HFF-Myc (cell line): ENCODE measurements at regions not wholly inside any gene's neighbourhood (a gene's known extent, or its start where the extent isn't known, plus 50 kb on each side); places are given as distances from the start of the nearest gene placed in this dataset.
"Not testable (repeated sequence)": the region's sequence is repeated elsewhere in the genome, so short reads cannot be mapped to it uniquely, and the experiment has no call there.

Experiments
- DNase-seq: peaks from one replicate; pipeline ENCODE4 v3.0.0-alpha.2; 2011; ENCODE audit warnings: low read depth; ENCODE audit errors: extremely low read depth
- H3K4me3 ChIP-seq: replicated peaks from 2 replicates; pipeline ENCODE4 v1.5.1; 2011; ENCODE audit warnings: low read depth, mild to moderate bottlenecking, control low read depth, low read length
- TF ChIP-seq, protein P1 (sequence below): IDR thresholded peaks from 2 replicates; pipeline ENCODE4 v1.5.1; 2012; ENCODE audit warnings: mild to moderate bottlenecking, low read depth, low read length, control low read depth; ENCODE audit errors: missing control alignments

- no peak for DNase-seq
- TF ChIP-seq, protein P1, sequence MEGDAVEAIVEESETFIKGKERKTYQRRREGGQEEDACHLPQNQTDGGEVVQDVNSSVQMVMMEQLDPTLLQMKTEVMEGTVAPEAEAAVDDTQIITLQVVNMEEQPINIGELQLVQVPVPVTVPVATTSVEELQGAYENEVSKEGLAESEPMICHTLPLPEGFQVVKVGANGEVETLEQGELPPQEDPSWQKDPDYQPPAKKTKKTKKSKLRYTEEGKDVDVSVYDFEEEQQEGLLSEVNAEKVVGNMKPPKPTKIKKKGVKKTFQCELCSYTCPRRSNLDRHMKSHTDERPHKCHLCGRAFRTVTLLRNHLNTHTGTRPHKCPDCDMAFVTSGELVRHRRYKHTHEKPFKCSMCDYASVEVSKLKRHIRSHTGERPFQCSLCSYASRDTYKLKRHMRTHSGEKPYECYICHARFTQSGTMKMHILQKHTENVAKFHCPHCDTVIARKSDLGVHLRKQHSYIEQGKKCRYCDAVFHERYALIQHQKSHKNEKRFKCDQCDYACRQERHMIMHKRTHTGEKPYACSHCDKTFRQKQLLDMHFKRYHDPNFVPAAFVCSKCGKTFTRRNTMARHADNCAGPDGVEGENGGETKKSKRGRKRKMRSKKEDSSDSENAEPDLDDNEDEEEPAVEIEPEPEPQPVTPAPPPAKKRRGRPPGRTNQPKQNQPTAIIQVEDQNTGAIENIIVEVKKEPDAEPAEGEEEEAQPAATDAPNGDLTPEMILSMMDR: no peak
- H3K4me3 ChIP-seq: no peak overlapping the region
These were observed 1550.8 kb upstream of the SLC10A2 start for GRCh38 chr13:104616990-104617389.

DNA sequence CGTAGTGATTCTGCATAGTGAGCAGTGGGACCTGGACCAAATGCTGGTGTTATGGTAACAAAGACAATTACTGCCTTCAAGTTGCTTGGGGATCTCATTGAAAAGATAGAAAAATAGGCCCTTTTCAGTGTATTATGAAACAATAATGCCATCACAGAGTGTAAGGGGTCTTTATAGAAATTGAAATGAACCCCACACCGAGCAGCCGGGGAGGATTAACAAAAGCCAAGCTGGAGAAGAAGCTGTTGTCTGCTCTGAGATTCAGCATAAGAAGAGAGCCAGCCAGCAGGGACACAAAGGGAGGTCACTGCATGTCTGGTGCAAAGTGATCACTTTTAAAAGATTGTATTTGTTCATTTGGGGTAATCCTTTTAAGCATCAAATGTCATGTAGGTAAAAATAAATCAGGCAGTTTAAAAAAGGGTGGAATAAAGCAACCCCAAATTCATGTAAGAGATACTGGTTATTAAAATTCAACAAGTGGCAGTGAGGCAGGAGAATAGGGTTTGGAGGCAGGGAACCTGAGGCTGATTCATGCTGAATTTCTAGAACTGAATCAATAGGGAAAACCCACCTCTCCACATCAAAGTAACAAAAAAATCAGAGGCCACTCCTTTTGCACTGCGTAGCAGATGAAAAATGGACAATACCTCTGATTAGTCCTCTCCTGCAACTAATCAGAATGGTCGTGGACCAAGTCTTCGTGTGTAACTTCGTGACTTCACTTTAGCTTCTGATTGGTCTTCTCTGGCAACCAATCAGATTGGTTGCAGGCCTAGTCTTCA, 1548.3 kb upstream of the SLC10A2 start:
- TF ChIP-seq, protein P1: no peak
- DNase-seq: no peak
- H3K4me3 ChIP-seq: no peak overlapping the region

- no peak for DNase-seq
- no peak overlapping the region for H3K4me3 ChIP-seq
- TF ChIP-seq, protein P1: no peak
These were observed 1542.1 kb upstream of the SLC10A2 start for GRCh38 chr13:104608331-104608730.

- not testable (repeated sequence) for DNase-seq, H3K4me3 ChIP-seq
These were observed 1539.2 kb upstream of the SLC10A2 start for GRCh38 chr13:104605435-104605834.

DNA sequence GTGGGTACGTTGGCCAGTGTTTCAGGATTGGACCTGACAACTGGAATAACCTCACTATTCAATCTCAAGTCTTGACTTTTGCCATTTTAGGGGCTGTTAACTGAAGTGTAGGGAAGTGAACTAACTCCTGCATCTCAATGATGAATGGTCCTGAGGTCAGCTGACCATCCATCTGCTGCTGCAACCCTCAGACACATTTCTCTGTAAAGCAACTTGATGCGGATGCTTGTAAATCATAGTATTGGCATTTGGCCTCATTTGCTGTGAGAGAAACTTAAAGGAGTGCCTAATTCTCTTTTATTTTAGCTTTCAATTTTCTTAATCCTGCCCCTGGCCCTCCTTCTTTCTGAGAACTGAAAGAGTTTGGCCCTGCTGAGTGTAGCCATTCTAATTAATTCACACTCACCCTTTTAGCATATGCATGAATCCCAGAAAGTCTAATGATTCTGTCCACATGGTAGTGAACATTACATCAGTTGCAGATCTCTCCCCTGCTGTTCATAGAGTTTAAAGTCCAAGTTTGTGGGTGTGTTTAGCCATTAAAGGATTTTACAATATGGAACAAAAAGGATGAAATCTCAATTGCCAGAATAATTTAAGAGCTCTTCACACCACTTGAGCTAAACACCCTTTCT, 1531.4 kb upstream of the SLC10A2 start:
- H3K4me3 ChIP-seq: no peak overlapping the region
- DNase-seq: no peak
- TF ChIP-seq, protein P1: no peak

- TF ChIP-seq, protein P1: no peak
- no peak for DNase-seq
- H3K4me3 ChIP-seq: no peak overlapping the region
These were observed 1529.3 kb upstream of the SLC10A2 start for GRCh38 chr13:104595511-104595910.

- no peak for DNase-seq
- H3K4me3 ChIP-seq: no peak overlapping the region
- TF ChIP-seq, protein P1: no peak
These were observed 1528.6 kb upstream of the SLC10A2 start for GRCh38 chr13:104594806-104595205.
